SK-N-MC (cell line): ENCODE measurements at regions not wholly inside any gene's neighbourhood (a gene's known extent, or its start where the extent isn't known, plus 50 kb on each side); places are given as distances from the start of the nearest gene placed in this dataset.
"Not testable (repeated sequence)": the region's sequence is repeated elsewhere in the genome, so short reads cannot be mapped to it uniquely, and the experiment has no call there.

Experiments
- EZH2 ChIP-seq: fragments of 200-600 bp; sonication (generic); IDR thresholded peaks from one replicate; pipeline ENCODE4 v1.6.1; 2017; ENCODE audit warnings: antibody characterized with exemption
- FOXP2 ChIP-seq: optimal IDR thresholded peaks from 2 replicates; pipeline ENCODE3; 2011; ENCODE audit warnings: mild to moderate bottlenecking, moderate library complexity; ENCODE audit not compliant: insufficient read depth; ENCODE audit errors: extremely low read length, control extremely low read depth

- not testable (repeated sequence) for TF ChIP-seq FOXP2, EZH2
Measured at GRCh38 chr2:87572906-87573305, 175.0 kb upstream of the PLGLB2 start.
